GM12878 (cell line): ENCODE measurements at regions not wholly inside any gene's neighbourhood (a gene's known extent, or its start where the extent isn't known, plus 50 kb on each side); places are given as distances from the start of the nearest gene placed in this dataset.

Experiments used
- ATF7 ChIP-seq: fragments of 450-650 bp; IDR thresholded peaks from 2 replicates; pipeline ENCODE4 v1.6.1; 2016; ENCODE audit warnings: low read depth, mild to moderate bottlenecking
- CUX1 ChIP-seq: IDR thresholded peaks from 2 replicates; pipeline ENCODE4 v1.6.1; 2012; ENCODE audit warnings: improper control_type of control experiment, low read depth, low read length; ENCODE audit not compliant: insufficient replicate concordance
- DPF2 ChIP-seq: fragments of 450-650 bp; IDR thresholded peaks from 2 replicates; pipeline ENCODE4 v1.6.1; 2017; ENCODE audit warnings: mild to moderate bottlenecking
- EP300 ChIP-seq, 2 experiments: fragments of 150-350 bp in 1 of 2; IDR thresholded peaks; 2 replicates each; pipeline ENCODE4 v1.6.1; 2011 to 2012; ENCODE audit warnings: low read depth in 2 of 2, low read length in 2 of 2, borderline replicate concordance in 1 of 2, improper control_type of control experiment in 1 of 2, inconsistent platforms in 1 of 2; ENCODE audit not compliant: control insufficient read depth in 1 of 2
- FOXM1 ChIP-seq: IDR thresholded peaks from 2 replicates; pipeline ENCODE4 v1.6.1; 2012; ENCODE audit warnings: low read depth, mild to moderate bottlenecking, inconsistent platforms, low read length, moderate library complexity
- IRF4 ChIP-seq: IDR thresholded peaks from 2 replicates; pipeline ENCODE4 v1.6.1; 2011; ENCODE audit warnings: low read depth, low read length
- MLLT1 ChIP-seq: fragments of 450-650 bp; IDR thresholded peaks from 2 replicates; pipeline ENCODE4 v1.6.1; 2016; ENCODE audit warnings: mild to moderate bottlenecking
- MTA2 ChIP-seq: fragments of 450-650 bp; IDR thresholded peaks from 2 replicates; pipeline ENCODE4 v1.6.1; 2016; ENCODE audit warnings: low read depth, mild to moderate bottlenecking, moderate library complexity
- NR2C1 ChIP-seq: fragments of 450-650 bp; IDR thresholded peaks from 2 replicates; pipeline ENCODE4 v1.6.1; 2017; ENCODE audit warnings: antibody characterized with exemption, mild to moderate bottlenecking, moderate library complexity
- NR2F1 ChIP-seq: fragments of 450-650 bp; conservative IDR thresholded peaks from 2 replicates; pipeline ENCODE4 v1.6.1; 2017; ENCODE audit warnings: mild to moderate bottlenecking
- POLR2A ChIP-seq: IDR thresholded peaks from 2 replicates; pipeline ENCODE4 v1.6.1; 2011; ENCODE audit warnings: low read depth, mild to moderate bottlenecking, low read length
- POLR2AphosphoS5 ChIP-seq: IDR thresholded peaks from 2 replicates; pipeline ENCODE4 v1.6.1; 2011; ENCODE audit warnings: mild to moderate bottlenecking, low read length, inconsistent platforms
- RUNX3 ChIP-seq: IDR thresholded peaks from 2 replicates; pipeline ENCODE4 v1.6.1; 2012; ENCODE audit warnings: low read length, inconsistent platforms
- SREBF2 ChIP-seq: IDR thresholded peaks from 2 replicates; pipeline ENCODE4 v1.6.1; 2012; ENCODE audit warnings: mild to moderate bottlenecking, low read length
- TAF1 ChIP-seq: IDR thresholded peaks from 2 replicates; pipeline ENCODE4 v1.6.1; 2011; ENCODE audit warnings: mild to moderate bottlenecking, low read depth, low read length, borderline replicate concordance
- TBL1XR1 ChIP-seq: IDR thresholded peaks from 2 replicates; pipeline ENCODE4 v1.6.1; 2012; ENCODE audit warnings: low read depth, low read length, improper control_type of control experiment
- TCF12 ChIP-seq: IDR thresholded peaks from 2 replicates; pipeline ENCODE4 v1.6.1; 2011; ENCODE audit warnings: low read depth, mild to moderate bottlenecking, low read length
- YY1 ChIP-seq: IDR thresholded peaks from 2 replicates; pipeline ENCODE4 v1.6.1; 2011; ENCODE audit warnings: low read depth, mild to moderate bottlenecking, low read length
- ZBTB4 ChIP-seq: fragments of 450-650 bp; formaldehyde crosslinking; IDR thresholded peaks from 2 replicates; pipeline ENCODE4 v1.4.0; 2022; ENCODE audit warnings: mild to moderate bottlenecking, moderate library complexity

- TF ChIP-seq TBL1XR1 (peak; percentile 67; the same call in 1 of the 2 replicates), NR2F1 (0 out of 2 replicates have a peak, but pooled peaks have one; percentile 15), IRF4 (peak; percentile 92), TAF1 (peak; percentile 16; the same call in 1 of the 2 replicates), EP300 (IDR thresholded peaks at IDR 0.05; ENCODE audit: borderline replicate concordance in 1 of 2, control insufficient read depth in 1 of 2, low read depth in 2 of 2, low read length in 2 of 2) (peak; percentile 36 to 62; a peak in 1 of 4 replicates), TCF12 (0 out of 2 replicates have a peak, but pooled peaks have one; percentile 24), FOXM1 (peak; percentile 60; the same call in 1 of the 2 replicates), POLR2AphosphoS5 (no peak), MLLT1 (peak; percentile 61), MTA2 (peak; percentile 64; the same call in 1 of the 2 replicates), ZBTB4 (no peak), DPF2 (peak; percentile 72), ATF7 (0 out of 2 replicates have a peak, but pooled peaks have one; percentile 17), NR2C1 (no peak), SREBF2 (no peak), CUX1 (peak; percentile 25), POLR2A (no peak), RUNX3 (peak; percentile 95), YY1 (0 out of 2 replicates have a peak, but pooled peaks have one; percentile 12)
These were observed 93.7 kb upstream of the FUT8 start (continued) for GRCh38 chr14:65318636-65319506.
